HFF-Myc (cell line): ENCODE measurements at regions not wholly inside any gene's neighbourhood (a gene's known extent, or its start where the extent isn't known, plus 50 kb on each side); places are given as distances from the start of the nearest gene placed in this dataset.
A peak's percentile ranks its signal among the peaks of the same experiment; 100 is the strongest.

Experiments
- DNase-seq: peaks from one replicate; pipeline ENCODE4 v3.0.0-alpha.2; 2011; ENCODE audit warnings: low read depth; ENCODE audit errors: extremely low read depth
- H3K4me3 ChIP-seq: replicated peaks from 2 replicates; pipeline ENCODE4 v1.5.1; 2011; ENCODE audit warnings: low read depth, mild to moderate bottlenecking, control low read depth, low read length
- TF ChIP-seq, protein P1 (sequence below): IDR thresholded peaks from 2 replicates; pipeline ENCODE4 v1.5.1; 2012; ENCODE audit warnings: mild to moderate bottlenecking, low read depth, low read length, control low read depth; ENCODE audit errors: missing control alignments

DNA sequence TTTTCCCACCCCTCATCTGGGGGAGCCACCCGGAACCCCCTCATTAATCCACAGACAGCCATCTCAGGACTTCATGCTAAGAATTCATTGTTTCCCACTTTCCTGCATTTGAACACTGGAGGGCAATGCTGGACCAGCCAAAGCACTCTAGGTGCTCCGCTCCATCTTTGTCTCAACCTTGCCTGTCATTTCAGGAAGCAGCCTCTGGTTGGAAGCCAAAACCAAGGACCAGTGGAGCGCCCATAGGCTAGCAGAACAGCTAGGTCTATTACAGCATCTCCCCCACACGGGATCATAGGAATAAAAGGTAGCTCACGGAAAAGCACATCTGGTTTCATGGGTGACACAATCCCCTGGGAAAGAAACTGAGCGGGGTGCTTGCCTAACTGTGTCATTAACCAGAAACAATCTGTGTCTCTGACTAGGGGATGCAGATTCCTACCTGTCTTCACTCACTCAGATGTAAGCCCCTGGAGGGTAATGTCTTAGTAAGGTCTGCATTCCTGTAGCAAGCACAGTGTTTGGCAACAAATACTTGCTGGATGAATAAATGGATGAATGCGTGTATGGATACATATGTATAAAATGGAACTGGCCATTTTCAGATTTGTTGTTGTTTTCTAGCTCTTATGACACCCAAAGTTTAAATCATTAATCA is 197.0 kb downstream of the DAD1 start:
- peak; percentile 51 for DNase-seq
- H3K4me3 ChIP-seq, result no peak overlapping the region
- TF ChIP-seq, protein P1, sequence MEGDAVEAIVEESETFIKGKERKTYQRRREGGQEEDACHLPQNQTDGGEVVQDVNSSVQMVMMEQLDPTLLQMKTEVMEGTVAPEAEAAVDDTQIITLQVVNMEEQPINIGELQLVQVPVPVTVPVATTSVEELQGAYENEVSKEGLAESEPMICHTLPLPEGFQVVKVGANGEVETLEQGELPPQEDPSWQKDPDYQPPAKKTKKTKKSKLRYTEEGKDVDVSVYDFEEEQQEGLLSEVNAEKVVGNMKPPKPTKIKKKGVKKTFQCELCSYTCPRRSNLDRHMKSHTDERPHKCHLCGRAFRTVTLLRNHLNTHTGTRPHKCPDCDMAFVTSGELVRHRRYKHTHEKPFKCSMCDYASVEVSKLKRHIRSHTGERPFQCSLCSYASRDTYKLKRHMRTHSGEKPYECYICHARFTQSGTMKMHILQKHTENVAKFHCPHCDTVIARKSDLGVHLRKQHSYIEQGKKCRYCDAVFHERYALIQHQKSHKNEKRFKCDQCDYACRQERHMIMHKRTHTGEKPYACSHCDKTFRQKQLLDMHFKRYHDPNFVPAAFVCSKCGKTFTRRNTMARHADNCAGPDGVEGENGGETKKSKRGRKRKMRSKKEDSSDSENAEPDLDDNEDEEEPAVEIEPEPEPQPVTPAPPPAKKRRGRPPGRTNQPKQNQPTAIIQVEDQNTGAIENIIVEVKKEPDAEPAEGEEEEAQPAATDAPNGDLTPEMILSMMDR, result peak; percentile 72

DNA sequence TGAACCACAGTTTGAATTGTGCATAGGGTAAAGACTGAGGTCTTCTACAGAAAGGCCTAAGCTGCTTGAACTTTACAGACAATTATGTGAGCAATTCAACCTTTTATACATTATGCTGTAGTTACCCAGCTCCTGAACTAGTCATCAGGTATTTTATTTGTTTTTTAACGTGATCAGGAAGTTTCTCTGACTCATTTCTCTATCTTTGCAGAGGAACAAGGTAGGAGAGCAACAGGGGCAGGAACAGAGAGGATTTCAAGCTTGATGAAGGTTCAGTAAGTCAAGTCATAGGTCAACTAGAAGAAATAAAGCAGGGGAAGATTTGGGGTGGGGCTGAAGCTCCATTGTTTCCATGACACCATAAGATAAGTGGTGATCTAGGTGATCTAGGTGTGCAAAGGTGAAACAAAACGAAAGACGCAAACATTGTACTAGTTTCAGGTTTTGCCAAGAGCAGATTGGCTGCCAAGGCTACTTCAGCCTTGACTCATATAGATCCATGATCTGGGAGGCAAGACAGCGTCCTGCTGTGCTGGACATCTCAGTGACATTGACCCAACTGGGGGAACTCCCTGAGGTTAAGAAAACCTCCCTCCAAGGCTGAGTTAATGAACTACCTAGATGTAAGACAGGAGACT is 198.1 kb downstream of the DAD1 start:
- DNase-seq, result no peak
- no peak overlapping the region for H3K4me3 ChIP-seq
- TF ChIP-seq, protein P1, result no peak

DNA sequence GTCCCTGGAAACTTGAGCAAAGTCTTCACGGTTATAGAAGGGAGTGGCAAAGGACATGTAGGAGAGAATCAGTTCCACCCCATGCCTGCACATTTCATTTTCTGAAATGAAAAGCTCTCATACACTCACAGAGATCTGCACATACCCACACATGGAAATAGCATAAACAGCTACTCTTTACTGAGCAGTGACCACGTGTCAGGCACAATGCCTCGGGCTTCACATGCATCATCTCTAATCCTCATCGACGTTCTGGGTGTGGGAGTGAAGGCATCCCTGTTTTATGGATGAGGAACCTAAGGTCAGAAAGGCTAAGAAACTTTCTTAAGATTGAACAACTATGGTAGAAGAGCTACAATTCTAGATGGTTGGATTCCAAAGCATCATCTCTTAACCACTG is 198.8 kb downstream of the DAD1 start:
- TF ChIP-seq, protein P1, result no peak
- H3K4me3 ChIP-seq, result no peak overlapping the region
- no peak for DNase-seq

DNA sequence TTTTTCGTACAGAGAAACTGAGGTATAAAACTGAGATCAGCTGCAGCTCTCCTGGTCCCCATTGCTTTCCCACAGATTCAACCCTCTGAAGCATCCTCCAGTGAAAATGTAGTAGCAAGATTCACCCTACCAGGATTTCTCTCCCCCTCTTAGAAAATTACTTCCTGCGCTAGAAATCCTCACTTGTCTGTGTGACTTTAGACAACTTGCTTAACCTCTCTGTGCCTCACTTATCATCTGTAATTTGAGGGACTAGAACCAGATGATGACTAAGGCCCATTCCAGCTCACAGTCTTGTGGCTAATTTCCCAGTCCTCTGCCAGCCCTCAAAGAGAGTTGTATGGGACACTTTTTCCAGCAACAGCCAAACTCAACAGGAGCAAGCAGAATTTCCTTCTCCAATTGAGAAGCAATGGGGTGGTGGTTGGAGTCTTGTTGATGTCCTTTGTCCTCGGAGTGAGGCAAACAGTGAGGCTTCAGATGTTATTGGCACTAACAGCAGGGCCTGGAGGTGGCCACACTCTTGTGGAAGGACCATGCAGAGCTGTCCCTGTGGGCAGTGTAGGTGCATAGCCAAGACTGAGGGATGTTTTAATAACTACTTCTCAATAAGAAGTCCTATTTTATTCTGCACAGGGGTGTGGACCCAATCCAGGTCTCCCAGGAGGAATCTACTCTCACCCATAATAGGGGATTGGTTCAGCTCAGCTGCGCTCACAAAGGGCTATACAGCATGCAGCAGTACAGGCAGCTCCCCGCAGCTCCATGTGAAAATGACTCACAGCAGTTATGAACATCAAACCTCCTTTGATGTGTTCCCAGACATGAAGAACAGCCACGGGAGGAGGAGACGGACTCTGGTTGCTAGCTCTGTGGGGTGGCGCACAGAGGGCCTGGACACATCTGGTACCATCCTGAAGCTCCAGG is 200.1 kb downstream of the DAD1 start:
- no peak for DNase-seq
- TF ChIP-seq, protein P1, result no peak
- no peak overlapping the region for H3K4me3 ChIP-seq

DNA sequence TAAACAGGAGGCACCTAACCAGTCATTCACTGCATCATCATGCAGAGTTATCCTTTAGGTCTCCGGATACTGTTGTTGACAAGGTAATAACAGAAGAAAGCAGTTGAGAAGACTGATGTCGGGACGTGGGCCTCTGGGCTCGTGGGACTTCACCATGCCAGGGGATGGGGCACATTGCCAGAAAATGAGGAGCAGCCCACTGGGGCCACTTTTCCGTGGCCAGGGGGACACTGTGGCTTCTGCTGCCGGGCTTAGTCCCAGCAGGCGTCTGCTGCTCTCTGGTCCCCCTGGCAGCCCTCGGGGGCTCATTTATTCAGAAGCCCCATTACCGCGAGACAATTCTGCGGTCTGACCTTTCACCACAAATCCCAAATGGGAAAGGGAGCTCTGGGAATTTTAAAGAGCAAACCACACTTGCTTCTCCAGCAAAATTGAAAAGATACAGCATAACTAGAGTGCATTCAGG is 201.2 kb downstream of the DAD1 start:
- H3K4me3 ChIP-seq, result no peak overlapping the region
- TF ChIP-seq, protein P1, result no peak

DNA sequence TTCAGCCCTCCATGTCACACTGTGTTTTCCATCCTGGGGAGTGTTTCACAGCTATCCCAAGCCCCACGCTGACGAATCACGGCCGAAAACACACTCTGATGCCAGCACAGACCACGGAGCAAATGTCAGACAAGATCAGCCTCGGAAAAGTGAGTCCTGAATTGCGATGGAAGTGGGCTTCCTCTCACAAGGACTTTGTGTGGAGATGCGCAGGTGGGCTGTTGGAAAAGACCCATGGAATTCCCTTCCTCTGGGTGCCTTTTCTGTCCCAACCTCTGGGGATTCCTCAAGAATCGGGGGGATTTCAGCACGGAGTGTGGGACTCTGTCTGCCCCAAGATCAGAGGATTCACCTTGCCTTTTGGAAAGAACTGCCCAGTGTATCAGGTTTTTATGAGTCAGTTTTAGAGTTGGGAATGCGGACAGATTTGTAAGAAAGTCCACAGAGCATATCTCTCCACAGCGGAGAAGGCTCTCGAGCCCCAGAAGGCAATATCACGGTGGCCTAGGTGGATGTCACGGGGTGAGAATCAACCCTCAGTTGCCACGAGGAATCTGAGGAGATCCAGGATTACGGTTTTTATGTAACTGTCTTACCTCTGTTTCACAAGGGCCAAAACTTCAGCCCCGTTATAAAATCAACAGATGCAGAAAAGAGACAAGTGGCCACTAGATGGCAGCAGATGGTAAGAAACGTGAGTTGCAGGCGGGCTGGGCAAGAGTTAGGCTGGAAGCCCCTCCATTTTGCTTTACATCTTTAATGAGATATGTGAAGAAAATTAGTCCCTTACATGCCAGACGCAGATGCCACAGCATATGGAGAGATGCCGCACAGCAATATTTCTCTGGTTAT is 201.9 kb downstream of the DAD1 start:
- TF ChIP-seq, protein P1, result peak; percentile 68
- DNase-seq, result peak; percentile 70
- H3K4me3 ChIP-seq, result no peak overlapping the region

More for the DNA sequence above, 201.2 kb downstream of the DAD1 start:
- DNase-seq, result no peak
